ENCODE measurements at regions not wholly inside any gene's neighbourhood (a gene's known extent, or its start where the extent isn't known, plus 50 kb on each side); places are given as distances from the start of the nearest gene placed in this dataset.

- no peak overlapping the region for H3K4me2 ChIP-seq (ENCODE audit: low read depth, low read length)
- H3K79me2 ChIP-seq (ENCODE audit: insufficient read depth, low read length): no peaks in the 10 kb centered on the region
- H4K20me1 ChIP-seq (ENCODE audit: insufficient read depth, low read length): no peaks in the 10 kb centered on the region
- peaks cover under 1 to 4% of the 10 kb centered on the region in 2 experiments; a peak in 1 of 5 replicates for H3K27me3 ChIP-seq (ENCODE audit: control insufficient read depth in 1 of 2, insufficient read depth in 2 of 2, low read length in 2 of 2)
- ATAC-seq (no peak), DNase-seq (ENCODE audit: low spot score) (no peak), FAIRE-seq (no peak)
- TF ChIP-seq ZNF12 (CRISPR knock-in tag; IDR thresholded peaks at IDR 0.05): peak; percentile 94
- TF ChIP-seq KIAA2018 (CRISPR knock-in tag; IDR thresholded peaks at IDR 0.05; ENCODE audit: borderline replicate concordance): no peak
- ChIA-PET POLR2A (no interaction called here), CTCF (ENCODE audit: low intra/inter-chr PET ratio, low total read pairs) (no interaction called here)
- H3K4me1 ChIP-seq (ENCODE audit: insufficient read depth, low read length): peaks cover 23% of the 10 kb centered on the region
- H3K36me3 ChIP-seq (replicated peaks in 1 of 2; ENCODE audit: control insufficient read depth in 1 of 2, insufficient read depth in 2 of 2, low read length in 2 of 2): no peaks in the 10 kb centered on the region
- no peak overlapping the region for H3K9ac ChIP-seq (ENCODE audit: insufficient read depth, low read depth, low read length)
- no TSS peak for BruUV-seq (replicated peaks)
- peaks cover 12% of the 10 kb centered on the region for H3K9me3 ChIP-seq (ENCODE audit: low read length)
- H3K27ac ChIP-seq (ENCODE audit: extremely low read length, insufficient read depth, low read length): no peak overlapping the region
- no peak overlapping the region for H3K4me3 ChIP-seq (replicated peaks in 1 of 3; ENCODE audit: insufficient read depth in 1 of 3, low read depth in 2 of 3, low read length in 3 of 3)
- in situ Hi-C loops (cut with HindIII; ENCODE audit: extremely low pct_ligation_motif_present, low pct_unique_long_range_greater_than_20kb) (no loop called here), intact Hi-C loops (cut with micrococcal nuclease; ENCODE audit: unreplicated experiment) (no loop called here)
- H2AFZ ChIP-seq (ENCODE audit: low read length): no peak overlapping the region
- WGBS (ENCODE audit: low lambda C conversion rate): 23% methylated on average over 3 of the region's 3 CpGs
Observed at GRCh38 chr12:124091835-124092234, 118.8 kb downstream of the ZNF664 start.
